ENCODE measurements at regions not wholly inside any gene's neighbourhood (a gene's known extent, or its start where the extent isn't known, plus 50 kb on each side); places are given as distances from the start of the nearest gene placed in this dataset.

DNA sequence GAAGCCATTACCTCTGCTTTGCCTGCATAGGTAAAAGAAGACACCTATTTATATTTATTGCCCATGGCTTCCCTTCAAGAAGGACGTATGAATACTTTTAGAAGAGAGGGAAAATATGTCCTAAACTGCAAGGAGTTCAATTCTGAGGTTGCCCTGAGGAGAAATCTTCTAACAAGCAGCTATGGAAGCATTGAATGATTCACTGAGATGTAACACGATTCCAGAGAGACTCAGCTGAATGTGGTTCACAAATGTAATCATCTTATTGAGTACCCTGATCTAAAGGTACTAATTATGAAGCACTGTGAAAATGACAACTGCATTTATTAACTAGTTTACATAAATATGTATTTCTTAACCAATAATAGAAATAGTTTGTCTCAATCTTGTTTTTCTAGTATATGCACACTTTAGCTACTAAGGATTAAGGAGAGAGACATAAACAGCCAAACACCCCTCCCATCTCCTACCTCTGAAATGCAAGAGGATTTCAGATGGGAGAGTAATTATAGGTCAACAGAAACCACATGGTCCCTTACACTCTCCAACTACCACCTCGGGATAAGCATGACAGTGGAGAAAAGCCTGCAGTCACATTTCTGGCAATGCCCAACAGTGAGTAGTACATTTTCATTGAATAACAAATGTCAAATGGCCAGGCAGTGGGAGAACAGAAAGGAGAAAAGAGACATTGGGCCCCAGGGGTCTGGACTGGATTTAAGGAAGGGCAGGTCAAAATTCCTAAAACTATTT is 506.2 kb upstream of the IL12A start:
- TF ChIP-seq CTCF (optimal IDR thresholded peaks at IDR 0.05 in 1 of 3, IDR thresholded peaks at IDR 0.05 in 1 of 3, conservative IDR thresholded peaks at IDR 0.05 in 1 of 3; ENCODE audit: extremely low read depth in 1 of 3, insufficient read depth in 2 of 3, low read length in 3 of 3) (no peak), EZH2 (IDR thresholded peaks at IDR 0.05; ENCODE audit: low read length) (no peak)
